Activated CD4-positive, alpha-beta T cell treated with anti-CD3 and anti-CD28 coated beads, Interleukin-10, Interleukin-2, amounts not matched to agents 100 ng/mL and 50 ng/mL, durations not matched to agents 16 hours and 8 hours (primary cell): ENCODE measurements at regions not wholly inside any gene's neighbourhood (a gene's known extent, or its start where the extent isn't known, plus 50 kb on each side); places are given as distances from the start of the nearest gene placed in this dataset.

ENCODE experiments used
- DNase-seq: peaks from one replicate; pipeline ENCODE4 v3.0.0-alpha.2; 2020

DNA sequence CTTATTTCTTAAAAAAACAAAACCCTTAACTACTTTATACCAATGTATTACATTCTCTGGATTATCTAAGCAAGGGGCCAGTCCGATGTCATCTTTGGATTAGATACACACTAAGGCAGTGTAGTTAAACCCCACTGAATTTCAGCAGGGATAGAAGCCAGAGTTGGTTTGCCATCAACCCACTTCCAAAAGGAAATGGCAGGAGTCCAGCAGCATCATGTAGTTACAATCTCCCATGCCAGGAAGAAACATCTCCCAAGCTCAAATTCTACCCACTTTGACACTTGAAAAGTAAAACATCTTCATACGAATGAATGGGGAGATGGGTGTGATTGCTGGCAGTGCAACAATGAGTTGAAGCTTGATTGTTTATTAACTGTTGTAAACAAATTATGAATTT, 203.5 kb upstream of the PLXNC1 start:
- DNase-seq, result no peak

DNA sequence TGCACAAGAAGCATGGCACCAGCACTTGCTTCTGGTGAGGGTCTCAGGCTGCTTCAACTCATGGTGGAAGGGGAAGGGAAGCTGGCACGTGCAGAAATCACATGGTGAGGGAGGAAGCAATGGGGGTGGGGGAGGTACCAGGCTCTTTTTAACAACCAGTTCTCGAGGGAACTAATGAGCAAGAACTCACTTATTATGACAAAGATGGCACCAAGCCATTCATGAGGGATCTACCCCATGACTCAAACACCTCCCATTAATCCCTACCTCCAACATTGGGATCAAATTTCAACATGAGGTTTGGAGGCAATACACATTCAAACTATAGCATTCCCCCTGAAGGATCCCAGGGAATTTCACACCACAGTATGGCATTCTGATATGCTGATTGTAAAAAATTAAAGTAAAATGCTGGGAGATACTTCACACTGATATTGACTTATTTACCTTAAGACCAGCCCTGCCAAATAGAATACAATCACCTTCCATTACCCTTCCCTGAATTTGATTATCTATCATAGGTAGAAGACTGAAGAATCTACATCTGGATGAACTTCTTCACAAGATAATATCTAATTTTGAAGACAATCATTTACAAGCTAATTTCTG, 201.7 kb upstream of the PLXNC1 start:
- no peak for DNase-seq

DNA sequence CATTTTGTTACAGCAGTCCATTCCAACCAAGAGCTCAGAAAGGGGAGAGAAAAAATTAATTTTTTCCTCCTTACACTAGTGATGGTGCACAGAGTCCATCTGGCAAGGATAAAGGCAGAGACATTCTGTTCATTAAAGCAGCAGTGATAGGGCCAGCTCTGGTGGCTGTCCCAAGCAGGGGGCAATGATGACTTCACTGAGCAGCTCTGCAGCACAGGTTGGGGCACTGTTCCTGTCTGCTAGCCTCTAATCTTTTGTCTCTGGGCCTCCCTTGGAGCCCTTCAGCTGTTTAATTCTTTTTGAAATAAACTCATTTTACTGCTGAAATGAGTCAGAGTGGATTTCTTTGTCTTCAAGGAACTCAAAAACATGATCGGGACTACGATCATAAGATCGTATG, 200.9 kb upstream of the PLXNC1 start:
- no peak for DNase-seq

DNA sequence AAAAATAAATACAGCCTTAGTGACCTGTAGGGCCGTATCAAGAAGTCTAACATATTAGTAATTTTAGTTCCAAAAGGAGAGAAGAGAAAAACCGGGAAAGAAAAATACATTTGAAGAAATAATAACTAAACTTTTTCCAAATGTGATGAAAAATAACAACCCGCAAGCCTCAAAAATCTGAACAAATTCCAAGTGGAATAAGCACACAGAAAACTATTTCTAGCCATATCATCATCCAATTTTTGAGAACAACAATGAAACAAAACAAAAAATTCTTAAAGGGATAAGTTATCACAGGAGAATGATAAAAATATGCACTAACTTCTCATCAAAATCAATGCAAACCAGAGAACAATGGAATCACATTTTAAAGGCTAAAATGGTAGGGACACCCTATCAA, 198.1 kb upstream of the PLXNC1 start:
- DNase-seq, result no peak

DNA sequence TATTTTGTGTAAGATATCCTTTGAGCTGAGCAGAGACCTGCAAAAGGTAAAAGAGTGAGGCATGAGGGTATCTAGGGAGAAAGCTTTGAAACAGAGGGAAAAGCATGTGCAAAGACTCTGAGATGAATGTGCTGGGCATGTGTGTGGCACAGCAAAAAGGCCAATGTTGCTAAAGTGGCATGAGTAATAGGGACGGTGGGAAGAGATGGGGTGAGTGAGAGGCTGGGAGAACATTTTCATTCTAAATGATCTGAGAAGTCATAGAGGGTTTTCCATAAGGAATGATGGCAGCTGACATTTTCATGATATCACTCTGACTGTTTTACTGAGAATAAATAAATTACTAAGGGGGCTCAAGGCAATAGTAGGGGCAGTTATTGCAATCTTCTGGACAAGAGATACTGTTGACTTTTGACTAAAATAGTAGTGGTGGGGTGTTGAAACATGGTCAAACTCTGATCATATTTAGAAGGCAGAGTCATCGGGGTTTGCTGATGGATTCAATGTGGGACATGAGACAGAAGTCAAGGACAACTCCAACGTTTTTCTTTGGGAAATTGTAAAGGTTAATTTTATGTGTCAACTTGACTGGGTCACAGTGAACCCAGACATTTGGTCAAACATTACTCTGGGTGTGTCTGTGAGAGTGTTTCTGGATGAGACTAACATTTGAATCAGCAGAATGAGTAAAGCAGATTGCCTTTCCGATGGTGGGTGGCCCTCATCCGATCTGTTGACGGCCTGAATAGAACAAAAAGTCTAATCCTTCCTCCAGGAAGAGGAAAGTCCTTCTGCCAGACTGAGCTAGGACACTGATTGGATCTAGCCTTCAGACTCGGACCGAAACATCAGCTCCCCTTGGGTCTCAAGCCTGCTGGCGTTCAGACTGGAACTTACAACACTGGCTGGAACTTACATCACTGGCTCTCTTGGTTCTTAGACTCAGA, 193.9 kb upstream of the PLXNC1 start:
- no peak for DNase-seq

DNA sequence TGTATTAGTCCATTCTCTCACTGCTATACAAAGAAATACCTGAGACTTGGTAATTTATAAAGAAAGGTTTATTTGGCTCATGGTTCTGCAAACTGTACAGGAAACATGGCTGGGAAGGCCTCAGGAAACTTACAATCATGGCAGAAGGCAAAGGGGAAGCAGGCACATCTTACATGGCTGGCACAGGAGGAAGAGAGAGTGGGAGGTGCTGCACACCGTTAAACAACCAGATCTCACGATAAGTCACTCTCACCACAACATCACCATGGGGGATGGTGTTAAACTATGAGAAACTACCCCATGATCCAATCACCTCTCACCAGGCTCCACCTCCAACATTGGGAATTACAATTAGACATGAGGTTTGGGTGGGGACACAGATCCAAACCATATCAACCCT, 191.8 kb upstream of the PLXNC1 start:
- DNase-seq, result no peak

DNA sequence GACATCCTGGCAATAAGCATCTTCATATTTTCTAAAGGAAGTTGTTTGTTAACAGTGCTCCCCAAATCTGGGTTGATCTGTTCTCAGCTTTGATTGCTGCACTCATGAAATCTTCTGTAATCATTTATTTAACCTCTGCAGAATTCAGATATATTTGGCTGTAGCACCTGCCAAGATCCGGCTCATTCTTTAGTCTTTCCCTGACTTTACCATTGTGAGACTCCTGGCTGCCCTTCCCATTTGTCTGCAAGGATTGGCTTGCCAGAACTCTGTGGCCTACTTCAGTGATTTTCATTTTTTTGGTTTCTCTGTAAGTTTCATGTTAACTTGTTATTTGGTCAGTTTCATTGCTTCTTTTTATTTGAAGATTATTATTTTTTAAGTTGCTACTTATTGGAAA, 191.2 kb upstream of the PLXNC1 start:
- DNase-seq, result no peak

DNA sequence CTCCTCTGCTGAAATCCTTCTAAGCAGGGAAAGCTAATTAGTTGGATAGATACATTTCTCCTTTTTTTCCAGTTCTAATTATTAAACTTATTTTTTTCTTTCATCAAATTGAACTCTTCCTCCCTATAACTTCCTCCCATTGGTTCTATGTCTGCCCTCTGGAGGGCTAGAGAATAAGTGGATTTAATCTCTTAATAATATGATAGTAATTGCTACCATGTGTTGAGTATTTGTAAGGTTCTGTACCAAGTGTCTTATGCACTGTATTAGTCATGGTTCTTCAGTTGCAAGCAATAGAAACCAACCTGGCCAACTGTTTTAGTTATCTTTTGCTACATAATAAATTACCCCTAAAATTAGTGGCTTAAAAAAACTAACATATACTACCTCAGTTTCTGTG, 190.5 kb upstream of the PLXNC1 start:
- DNase-seq, result no peak

DNA sequence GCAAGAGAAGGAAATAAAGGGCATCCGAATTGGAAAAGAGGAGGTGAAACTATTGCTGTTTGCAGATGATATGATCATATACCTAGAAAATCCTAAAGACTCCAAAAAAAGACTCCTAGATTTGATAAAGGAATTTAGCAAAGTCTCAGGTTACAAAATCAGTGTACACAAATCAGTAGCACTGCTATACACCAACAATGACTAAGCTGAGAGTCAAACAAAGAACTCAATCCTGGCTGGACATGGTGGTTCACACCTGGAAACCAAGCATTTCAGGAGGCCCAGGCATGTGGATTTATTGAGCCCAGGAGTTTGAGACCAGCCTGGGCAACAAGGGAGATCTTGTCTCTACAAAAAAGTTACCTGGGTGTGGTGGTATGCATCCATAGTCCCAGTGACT, 188.7 kb upstream of the PLXNC1 start:
- DNase-seq, result no peak

DNA sequence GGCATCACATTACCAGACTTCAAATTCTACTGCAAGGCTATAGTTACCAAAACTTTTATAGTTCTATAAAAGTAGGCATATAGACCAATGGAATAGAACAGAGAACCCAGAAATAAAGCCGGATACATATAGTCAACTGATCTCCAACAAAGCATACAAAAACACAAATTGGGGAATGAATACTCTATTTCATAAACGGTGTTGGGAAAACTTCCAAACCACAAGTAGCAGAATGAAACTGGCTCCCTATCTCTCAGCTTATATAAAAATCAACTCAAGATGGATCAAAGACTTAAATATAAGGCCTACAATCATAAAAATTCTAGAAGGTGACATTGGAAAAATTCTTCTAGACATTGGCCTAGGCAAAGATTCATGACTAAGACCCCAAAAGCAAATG, 187.9 kb upstream of the PLXNC1 start:
- no peak for DNase-seq

DNA sequence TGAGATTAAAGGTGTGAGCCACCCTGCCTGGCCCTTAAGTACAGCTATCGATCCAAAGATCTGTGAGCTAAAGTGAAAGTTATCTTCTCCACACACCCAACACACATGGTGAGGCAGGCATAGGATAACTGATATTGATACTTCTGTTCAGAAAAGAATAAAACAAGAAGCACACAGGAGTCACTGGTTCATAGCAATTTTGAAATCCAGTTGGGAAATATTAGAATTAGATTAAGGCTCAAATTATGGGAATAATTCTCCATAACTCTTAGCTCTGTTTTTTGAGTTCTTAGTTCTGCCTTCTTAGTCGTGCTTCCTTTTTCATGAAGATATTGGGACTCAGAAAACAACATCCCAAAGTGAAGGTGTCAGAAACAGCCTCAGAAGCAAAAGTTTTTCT, 186.0 kb upstream of the PLXNC1 start:
- DNase-seq, result no peak

DNA sequence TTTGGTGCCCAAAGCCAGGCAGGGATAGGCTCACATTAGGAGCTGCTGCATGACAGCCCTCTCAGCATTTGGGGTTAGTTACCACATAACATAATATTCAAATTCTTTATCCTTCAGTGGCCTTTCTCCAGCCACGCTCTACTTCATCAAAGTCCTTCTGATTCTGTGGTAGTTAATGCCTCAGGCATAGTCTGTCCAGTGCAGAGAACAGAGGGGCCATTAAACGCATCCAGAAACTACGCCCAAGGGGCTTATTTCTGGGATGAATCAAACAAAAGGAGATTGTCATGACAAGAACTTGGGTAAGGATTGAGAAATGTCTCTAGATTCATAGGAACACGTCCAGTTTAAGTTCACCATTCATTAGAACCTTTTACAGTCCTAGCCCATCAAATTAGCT, 183.4 kb upstream of the PLXNC1 start:
- no peak for DNase-seq

DNA sequence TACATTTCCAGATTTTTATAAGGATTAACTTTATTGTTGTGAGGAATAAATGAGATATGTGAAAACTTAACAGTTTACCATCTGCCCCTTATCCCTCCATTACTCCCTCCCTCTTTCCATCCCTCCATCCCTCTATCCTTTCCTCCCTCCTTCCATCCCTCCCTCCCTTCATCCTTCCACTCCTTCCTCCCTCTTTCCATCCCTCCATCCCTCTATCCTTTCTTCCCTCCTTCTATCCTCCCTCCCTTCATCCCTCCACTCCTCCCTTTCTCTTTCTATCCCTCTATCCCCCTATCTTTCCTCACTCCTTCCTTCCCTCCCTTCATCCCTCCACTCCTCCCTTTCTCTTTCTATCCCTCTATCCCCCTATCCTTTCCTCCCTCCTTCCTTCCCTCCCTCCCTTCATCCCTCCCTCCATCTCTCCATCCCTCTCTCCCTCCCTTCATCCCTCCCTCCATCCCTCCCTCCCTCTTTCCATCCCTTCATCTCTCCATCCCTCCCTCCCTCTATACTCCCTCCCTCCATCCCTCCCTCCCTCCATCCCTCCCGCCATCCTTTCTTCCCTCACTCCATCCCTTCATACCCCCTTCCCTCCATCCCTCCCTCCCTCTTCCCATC, 181.8 kb upstream of the PLXNC1 start:
- no peak for DNase-seq

DNA sequence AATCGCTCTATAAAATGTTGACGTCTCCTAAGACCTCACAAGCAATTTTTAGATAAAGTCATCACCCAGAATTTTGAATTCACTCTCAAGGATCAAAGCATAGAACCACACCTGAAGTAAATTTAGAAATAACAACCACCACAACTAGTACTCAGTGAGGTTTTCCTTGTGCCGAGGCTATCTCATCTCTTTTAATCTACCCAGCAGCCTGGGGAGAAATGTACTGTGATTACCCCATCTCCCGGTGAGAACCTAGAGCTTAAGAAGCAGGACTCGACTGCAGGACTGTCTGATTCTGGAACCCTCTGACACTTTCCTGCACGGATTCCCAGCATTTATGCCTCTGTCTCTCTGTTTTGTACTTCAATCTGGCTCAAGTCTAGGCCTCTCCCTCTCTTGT, 180.9 kb upstream of the PLXNC1 start:
- DNase-seq, result no peak

DNA sequence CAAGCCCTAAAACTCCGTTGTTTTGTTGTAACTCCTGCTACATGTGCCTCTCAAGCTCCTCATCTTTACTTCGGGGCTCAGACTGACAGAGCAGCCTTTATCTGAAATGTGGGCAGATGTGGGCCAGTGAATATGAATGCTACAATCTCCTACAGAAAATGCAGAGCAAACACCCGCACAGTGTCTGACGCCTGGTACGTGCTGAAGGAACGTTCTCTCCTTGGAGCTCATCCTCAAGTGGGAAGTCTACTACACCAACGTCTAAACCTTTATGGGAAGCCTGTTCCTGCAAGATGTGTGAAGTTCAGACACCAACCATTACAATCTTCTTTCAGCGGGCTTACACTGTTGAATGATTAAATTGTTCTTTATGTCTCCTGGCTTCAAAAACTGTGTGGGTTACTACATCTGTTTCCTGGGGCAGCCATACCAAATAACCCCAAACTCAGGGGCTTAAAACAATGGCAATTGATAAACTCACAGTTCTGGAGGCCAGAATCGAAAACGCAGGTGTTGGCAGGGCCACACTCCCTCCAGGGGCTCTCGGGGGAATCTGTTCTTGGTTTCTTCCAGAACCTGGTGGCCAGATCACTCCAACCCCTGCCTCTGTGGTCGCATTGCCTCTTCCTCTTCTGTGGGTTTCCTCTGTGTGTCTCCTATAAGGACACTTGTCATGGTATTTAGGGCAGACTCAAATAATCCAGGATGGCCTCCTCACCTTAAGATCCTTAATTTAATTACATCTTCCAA, 179.7 kb upstream of the PLXNC1 start:
- DNase-seq, result no peak

DNA sequence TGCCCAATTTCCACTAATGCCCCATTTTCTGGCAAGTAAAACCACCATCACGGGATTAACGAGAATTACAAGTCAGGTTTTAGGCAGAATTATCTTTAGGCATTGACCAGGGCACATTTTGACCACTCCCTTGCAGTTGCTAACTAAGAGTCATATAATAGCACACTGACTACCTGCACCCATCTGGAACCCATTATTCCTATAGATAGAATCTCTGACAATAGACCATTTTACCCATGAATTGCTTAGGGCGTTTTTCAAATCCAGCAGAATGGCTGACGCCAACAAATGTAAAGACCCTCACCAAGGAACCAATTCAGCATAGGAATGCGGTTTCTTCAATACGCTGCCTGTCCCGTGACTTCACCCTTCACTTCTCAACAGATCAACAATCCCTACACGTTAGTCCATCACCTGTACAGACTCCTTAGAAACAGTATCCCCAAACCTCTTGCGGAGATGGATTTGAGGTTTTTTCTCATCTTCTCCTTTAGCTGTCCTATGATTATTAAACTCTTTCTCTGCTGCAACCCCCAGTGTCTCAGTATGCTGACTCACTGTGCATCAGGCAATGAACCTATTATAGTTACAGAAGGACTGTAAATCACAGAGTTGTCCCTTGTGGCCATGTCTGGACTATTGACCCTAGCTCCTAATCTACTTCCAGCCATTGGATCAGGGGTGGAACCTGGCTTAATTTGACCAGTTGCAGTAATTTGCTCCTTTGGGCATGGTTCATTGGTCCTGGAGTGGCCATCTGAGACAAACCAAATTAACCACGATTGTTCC, 177.3 kb upstream of the PLXNC1 start:
- no peak for DNase-seq

DNA sequence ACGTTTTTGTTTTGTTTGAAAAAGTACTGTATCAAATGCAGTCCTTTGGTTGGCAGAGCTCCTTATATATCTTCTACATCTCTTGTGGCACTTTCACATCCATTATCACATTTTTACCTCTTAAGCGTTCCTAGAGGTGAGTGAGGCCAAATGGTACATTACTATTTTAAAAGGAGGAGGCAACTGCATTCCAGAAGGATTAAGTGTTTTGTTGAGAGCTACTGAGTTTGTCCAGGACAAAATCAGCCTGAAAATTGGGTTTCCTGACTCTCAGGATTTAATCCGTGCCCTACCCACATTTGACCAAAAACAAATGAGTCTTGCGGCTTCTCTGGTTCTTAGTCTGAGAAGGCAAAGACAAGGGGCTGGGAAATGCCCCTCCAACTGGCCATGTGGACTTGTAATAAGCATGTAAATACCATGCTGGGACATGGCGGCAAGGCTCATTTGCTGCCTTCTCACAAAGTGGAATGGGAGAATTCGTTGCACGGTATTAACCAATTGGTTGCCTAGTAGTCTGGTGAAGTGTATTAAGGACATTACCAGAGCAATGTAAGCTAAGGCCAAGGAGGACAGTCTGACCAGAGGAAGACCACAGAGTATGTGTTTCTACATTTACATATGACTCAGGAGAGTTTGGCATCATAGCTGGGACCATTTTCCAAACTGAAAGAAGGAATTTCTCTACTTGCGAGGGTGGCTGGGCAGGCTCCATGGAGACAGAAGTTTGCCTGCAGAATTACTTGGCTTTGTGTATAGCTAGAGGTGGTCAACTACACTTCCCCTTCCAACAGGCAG, 175.8 kb upstream of the PLXNC1 start:
- no peak for DNase-seq

DNA sequence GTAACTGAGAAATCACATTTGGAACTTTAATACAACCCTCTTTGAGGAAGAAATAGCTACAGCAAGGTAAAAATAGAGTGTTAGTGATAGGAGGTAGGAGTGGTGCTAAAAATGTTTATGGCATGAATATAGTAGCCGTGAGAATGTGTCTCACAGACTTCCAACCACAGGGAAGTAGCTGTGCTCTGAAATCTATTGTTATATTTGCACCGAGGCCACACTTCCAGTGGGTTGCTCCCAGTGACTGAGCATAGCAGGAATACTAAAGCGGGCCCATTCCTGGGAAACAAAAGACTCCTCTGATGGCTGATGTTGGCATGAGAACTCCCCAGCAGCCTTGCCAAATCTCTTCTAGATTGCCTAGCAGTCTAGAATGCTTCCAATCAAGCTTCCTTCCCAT, 174.1 kb upstream of the PLXNC1 start:
- no peak for DNase-seq

DNA sequence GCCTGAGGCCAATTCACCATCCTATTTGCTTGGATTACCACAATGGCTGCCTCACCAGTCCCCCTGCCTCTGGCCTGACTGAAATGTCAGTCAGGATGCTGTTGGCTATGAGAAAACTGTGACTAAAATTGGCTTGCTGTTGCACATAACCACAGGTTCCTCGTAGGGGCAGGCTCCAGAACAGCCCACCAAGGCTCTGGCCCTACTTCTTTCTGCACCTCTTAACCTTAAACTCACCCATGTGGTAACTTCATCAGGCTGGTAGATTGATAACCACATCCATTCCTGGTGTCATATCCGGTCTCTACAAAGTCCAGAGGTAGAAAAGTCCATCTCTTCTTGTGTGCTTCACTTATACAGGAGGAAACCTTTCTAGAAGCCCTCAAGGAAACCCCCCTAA, 172.4 kb upstream of the PLXNC1 start:
- no peak for DNase-seq

DNA sequence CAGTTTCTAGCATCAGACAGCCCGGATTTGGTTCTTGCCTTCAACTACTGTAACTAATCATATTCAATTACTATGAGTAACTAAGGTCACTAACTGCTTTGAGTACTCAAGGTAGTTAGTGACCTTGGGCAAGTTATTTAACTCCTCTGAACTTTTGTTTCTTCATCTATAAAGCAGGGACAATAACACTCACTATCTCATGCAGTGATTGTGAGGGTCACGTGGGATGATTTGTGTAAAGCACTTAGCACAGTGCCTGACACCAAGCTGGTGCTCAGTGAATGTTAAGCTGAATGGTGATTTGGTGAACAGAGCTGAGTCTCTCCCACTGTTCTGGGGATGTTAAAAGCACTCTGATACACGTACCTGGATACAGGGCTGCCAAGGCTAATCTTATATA, 171.3 kb upstream of the PLXNC1 start:
- DNase-seq, result no peak

DNA sequence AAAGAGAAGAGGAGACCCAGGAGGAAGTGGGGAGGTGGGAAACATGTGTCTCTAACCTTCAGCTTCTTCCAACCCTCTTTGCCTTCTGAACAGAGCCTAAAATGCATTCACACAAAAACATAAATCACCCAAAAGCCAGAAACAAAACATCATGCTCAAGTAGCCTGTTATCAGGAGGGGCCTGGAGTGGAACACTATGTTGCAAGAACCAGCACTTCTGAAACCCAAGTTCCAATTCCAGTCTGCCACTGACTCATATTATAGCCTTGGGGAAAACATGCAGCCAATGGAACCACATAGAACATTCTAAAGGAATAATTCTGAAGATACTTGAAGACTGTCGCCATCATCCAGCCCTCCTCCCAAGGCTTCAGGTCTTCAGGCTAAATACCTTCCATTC, 169.8 kb upstream of the PLXNC1 start:
- DNase-seq, result no peak

DNA sequence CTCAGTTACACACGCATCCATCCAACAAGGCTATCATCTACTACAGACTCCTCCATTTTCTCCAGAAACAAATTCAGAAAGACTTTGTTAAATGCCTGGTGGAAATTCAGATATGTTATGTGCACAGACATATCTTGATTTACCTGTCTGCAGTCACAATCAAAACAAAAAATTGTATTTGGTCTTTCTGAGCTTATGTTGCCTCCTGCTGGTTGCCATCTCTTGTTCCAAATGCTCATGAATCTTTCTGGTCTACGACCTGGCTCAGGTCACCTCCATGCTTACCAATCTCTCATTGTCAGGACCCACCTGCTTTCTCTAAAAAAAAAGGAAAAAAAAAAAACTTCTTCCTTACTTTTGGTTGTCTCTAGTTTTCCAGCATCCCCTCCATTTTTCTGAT, 169.2 kb upstream of the PLXNC1 start:
- peak; percentile 16 for DNase-seq
